Right kidney (tissue), 1 donor: ENCODE measurements at regions not wholly inside any gene's neighbourhood (a gene's known extent, or its start where the extent isn't known, plus 50 kb on each side); places are given as distances from the start of the nearest gene placed in this dataset.

Experiments
- DNase-seq: peaks from one replicate; pipeline ENCODE4 v3.0.0-alpha.2; 2016

DNA sequence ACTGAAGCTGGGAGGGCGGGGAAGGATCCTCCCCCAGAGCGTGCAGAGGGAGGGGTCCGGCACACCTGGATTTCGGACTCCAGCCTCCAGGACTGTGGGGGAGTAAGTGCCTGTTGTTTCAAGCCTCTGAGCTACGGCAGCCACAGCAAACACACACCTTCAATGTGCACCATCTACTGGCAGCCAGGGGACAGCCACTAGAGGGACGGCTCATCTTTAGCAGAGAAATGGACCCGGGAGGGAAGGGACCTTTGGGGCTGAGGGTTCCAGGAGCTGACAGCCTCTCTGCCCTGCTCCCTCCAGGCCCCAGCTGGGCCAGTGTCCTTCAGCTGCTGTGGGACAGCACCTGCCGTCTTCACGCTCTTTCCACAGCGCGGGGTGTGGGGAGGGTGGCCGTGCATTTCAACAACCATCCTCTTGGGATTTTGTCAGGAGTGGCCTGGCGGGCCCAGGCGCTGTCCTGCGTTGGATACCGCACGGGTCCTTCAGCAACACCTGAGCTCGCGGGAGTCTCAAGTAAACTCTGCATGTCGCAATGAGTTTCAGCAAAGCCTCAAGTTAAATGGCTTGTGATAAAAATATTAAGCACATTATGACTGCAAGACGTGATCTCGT is 209.2 kb upstream of the C14orf180 start:
- DNase-seq: no peak

DNA sequence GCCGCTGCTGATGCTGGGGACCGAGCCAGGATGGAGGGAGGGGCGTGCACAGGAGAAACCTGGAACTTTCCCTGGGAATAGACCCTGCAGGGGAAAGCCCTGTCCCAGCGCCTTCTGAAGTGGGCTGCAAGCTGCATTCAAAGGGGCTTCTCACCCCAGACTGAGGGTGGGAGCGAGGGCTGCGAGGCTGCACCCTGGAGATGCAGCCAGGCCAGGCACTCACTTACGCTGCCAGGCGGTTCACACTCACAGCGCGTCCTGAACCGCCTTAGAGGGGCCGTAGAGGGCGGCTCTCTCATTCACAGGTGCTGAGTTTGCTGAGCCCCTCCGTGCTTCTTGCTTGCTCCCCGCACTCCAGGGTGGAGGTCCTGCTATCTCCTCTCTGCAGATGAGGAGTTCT is 208.5 kb upstream of the C14orf180 start:
- no peak for DNase-seq

DNA sequence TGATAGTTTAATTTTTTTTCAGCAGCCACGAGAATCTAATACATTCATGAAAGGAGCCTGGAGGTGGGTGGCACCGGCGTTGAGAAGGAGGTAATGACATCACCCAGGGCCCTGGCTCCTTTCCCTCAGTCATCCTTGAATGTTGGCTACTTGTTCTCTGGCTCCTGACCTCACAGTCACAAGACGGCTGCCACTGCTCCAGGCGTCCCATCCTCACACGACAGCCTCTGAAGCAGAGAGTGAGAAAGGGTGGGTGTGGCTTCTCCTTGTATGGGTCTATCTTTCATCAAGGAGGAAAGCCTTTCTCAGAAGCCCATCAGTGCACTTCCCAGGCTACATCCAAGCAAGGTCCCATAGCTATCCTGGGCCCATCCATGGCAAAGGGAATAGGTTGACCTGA is 207.6 kb upstream of the C14orf180 start:
- DNase-seq: no peak

DNA sequence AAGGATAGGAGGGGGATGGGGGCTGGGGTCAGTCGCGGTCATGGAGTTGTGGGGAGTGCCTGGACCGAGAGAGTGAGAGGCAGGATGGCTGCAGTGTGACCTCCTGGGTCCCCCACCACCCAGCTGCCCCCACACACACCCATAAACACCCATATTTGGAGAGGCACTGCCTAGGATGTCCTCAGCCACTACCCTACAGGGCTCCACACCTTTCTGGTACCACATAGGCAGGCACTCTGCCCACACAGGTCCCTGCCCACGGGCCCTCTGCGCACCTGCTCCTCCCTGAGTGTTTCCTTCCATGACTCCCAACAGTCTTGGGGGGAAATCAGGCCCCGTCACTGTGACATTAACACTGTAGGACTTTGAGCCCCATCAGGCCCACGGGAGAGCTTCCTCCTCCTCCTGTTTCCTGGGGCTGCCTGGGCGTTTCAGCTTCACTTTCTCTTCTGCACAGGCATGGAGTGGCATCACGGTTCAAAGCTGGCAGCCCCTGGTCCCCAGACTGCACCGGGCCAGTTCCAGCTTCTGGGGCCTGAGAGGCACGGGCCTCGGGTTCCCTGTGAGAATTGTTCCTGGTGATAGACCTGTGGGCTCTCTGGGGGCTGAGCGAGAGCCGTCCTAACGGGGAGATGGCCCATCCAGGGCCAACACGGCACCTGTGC is 207.0 kb upstream of the C14orf180 start:
- DNase-seq: no peak

DNA sequence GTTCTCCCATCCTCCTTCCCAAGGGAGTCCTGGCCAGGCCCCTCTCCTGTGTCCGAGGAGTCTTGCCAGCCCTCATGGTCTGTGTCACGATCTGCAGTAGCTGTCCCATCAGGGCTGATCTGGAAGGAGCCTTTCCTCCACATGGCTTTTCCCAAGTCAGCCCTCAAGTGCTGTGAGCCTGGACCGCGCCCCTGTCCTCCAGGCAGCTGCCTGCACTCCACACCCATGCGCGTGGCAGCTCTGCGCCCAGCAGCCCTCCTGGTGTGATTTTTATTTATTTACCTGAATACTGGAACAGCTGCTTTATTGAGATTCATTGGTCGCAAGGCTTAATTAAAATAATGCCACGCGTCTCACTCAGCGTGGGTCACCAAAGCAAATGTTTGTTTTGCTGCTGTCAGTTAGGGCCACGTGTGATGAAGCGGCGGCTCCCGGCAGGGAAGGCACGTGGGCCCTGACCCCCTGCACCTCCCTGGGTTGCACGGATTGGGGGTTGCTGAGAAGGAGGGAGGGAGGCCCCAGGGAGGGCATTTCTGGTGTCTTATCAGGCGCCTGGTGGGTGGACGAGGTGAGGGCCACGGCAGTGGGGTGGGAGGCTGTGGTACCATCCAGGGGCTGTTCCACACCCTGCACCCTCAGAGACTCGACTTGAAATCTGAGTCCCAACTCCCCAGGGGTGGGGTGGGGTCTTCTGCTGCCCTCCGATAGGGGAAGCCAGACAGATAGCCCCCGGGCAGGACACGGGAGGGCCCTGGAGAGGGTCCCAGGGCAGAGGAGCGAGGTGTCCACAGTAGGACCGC is 206.3 kb upstream of the C14orf180 start:
- DNase-seq: no peak

DNA sequence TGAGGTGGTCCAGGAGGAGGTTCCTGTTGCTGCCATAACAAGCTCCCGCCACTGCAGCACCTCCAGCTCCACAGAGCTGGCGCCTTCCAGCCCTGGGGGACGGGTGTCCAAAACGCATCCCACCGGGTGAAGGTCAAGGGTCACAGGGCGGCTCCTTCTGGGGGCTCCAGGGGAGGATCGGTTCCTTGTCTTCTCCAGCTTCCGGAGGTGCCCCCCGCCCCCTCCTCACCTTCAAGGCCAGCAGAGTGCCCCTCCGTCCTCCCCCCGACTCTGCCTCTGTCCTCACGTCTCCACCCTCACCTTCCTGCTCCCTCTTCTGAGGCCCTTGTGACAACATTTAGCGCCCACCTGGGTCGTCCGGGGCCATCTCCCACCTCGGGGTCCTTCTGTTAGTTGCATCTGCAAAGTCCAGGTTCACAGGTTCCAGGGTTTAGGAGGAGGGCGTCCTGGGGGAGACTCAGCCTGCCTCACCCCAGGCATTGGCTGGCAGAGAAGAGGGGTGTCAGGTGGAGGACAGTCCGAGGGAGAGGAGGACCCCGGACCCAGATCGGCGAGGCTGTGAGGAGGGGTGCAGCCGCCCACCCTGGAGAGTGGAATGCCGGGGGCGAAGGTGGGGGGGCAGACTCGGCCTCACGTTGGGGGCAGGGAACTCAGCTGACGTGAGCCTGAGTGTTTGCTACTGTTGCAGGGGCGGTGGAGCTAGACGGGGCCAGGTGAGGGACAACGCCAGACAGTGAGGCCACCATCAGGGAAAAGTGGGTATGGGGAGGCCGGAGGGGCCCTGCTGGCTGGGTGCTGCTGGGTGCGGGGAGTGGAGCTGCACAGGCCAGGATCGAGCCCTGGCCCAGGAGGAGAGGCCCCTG is 205.5 kb upstream of the C14orf180 start:
- DNase-seq: no peak

DNA sequence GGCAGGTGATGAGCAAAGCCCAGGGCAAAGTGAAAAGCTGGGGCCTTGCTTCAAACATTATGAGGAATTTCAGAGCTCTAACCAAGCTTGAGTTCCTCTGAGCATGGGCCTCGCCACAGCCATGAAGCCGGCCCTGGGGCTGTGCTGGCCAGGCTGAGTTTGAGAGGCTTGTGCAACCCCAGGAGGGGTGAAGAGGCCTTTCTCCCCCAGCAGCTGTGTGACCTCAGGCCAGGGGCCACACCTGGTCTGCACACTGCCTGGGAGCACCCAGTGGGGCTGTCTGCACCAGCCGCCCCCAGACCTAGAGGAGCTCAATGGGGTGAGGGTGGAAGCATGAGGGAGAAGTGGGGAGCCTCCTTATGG is 204.9 kb upstream of the C14orf180 start:
- no peak for DNase-seq

DNA sequence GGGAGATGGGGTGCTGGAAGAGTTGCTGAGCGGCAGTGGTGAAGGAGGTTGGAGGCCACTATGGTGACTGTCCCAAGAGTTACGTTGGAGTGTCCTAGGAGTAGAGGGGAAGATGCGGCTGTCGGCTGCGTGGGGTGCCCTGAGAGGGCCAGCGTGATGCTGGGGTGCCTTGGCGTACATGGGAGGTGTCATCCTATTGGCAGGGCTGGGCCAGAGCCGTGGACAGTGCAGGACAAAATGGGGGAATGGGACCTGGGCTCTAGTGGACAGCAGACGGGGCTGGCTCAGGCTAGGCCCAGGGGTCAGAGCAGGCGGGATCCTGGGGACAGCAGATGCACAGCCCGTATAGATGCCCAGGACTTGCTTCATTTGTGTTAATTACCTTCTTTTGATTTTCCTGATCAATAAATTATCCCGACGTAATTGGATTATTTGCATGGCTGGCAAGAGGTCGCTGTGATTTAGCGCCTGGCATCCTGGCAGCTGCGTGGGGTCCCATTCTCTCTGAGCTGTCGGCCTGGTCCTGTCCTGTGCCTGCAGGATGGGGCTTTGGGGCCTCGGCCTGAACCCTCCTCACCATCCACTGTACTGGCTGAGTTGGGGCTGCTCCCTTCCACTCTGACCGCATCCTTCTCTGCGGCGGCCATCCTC is 203.9 kb upstream of the C14orf180 start:
- DNase-seq: no peak

DNA sequence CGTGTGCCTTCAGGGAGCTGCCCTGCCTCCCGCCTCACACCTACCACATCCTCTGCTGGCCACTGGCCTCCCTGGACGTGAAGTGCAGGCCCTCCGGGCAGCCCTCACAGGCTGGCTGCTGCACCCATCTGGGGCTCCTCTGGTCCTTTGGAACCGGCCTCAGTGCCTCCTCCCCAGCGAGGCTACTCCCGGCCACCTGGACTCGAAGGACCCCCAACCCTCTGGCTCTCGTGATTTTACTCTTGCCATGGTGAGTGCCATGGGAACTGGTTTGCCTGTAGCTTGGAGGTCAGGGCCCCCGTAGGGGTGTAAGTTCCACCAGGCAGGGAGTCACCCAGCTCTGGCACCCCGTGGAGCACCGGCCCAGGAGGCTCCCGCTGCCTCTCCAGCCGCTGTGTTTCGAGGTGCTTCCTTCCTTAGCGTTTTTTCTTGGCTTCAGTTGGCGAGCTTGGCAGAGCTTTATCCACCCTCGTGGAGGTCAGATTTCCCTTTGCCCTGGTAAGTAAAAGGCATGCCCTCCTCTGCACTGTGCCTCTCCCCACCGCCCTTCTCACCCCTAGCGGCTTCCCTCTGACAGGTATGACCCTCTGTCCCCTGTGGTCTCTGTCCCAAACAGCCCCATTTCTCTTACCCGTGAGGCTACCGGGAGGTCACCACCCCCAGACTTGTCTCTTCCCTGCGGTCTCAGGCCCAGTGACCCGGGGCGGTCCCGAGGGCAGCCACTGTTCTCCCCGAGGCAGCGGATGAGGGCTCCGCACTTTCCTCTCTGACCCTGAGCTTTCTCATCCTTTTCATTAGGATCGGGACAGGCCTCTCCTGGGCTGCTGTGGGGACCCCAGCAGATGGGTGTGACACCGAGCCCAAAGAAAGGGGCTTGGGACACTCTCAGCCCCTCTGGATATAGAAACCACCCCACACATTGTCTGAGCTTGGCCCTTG is 203.1 kb upstream of the C14orf180 start:
- no peak for DNase-seq

DNA sequence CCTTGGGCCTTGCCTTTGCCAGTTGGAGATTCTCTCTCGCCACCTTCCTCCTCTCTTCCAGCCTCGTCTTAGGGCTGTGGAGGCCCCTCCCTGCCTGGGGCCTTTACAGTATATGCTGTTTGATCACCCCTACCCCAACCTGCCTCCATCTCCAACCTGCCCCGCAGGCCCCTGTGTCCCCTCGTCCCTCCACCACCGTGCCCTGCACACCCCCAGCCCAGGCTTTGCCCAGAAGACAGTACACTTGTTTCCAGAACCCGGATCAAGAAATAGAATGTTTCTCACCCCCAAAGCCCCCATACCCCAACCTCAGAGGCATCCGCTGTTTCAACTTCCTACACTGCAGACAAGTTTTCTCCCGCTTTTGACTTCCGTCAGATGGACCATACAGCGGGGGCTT is 202.3 kb upstream of the C14orf180 start:
- no peak for DNase-seq

DNA sequence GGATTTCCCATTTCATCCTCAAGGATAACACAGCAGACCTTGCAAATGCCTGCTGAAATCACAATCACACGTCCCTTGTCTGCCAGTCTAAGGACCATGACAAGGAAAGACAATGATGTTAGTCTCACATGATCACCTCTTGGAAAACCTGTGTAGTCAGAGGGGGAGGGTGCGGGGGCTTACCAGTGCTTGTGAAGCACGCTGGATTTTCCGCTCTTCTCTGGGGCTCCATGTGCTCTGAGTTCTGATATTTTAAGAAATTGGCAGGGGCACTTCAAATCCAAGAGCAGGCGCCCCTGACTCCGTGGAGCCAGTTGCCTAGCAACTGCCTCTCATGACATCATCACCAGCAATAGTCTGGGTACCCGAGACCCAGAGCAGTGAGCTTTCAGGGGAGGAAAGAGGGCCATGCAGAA is 200.9 kb upstream of the C14orf180 start:
- DNase-seq: no peak

DNA sequence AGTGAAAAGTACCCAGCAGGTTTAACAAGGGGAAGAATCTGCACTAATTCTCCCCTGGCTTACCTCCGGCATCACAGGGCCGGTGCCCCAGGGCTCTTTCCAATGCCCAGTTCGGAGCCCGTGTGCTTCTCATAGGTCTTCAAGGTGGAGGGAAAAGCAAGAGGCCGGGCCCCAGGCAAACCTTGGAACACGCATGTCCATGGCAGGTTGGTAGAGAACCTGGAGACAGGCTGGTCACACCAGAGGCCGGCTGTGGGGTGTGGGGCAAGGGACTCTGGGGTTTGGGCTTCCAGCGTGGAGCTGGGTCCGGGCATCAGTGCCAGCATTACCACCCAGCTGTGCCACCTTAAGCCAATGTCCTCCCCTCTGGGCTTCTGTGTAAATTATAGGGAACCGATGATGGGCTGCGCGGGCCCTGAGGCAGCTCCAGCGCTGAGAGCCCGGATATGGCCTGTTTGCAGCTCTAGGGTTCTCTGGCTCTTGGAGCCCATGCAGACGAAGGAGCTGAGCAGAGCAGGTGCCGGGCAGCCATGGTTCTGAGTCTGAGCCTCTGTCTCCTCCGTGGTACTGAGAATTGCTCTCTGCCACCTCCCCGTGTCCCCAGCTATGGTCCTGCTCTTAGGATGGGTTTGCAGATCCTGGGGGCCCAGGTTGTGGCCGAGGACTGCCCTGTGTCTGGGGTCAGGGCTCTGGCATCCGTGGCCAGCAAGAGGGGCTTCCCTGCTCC is 197.0 kb upstream of the C14orf180 start:
- no peak for DNase-seq

DNA sequence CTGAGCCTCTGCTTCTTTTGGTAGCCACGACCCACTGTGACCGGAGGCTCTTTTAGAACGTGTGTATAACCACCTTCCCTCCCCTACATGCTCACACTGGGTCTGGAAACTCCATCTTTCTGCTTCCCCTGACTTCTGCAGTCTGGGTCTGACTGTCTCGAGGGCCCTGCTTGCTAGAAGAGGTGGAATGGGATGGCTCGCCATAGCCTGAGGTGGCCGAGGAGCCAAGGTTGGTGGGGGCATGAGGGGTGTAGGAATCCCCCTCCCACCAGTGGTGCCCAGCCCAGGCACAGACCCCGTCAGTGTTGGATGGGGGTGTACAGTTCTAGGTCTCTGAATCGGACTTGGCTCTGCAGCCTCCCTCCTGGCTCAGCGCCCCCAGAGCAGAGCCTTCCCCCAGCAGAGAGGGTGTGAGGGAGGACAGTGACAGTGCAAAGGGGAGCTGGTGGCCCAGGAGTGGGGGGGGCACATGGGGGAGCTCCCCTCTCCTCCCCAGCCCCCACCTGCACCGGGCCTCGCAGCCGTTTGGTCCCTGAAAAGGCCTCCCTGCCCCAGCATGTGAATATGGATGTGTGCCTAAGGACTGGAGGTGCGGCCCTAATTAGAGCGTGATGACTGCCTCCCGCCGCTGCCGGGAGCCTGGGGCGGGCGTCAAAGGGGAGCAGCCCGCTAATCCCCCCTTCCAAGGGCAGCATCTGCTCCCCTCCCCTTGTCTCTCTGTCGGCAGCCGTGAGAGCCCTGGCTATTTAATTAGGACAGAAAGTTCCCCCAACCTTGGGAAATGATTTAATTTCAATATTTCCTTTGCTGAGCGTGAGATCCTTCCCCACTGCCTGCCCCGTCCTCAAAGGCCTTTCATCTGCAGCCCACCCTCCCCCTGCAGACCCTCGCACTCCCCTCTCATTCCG is 196.2 kb upstream of the C14orf180 start:
- DNase-seq: no peak

DNA sequence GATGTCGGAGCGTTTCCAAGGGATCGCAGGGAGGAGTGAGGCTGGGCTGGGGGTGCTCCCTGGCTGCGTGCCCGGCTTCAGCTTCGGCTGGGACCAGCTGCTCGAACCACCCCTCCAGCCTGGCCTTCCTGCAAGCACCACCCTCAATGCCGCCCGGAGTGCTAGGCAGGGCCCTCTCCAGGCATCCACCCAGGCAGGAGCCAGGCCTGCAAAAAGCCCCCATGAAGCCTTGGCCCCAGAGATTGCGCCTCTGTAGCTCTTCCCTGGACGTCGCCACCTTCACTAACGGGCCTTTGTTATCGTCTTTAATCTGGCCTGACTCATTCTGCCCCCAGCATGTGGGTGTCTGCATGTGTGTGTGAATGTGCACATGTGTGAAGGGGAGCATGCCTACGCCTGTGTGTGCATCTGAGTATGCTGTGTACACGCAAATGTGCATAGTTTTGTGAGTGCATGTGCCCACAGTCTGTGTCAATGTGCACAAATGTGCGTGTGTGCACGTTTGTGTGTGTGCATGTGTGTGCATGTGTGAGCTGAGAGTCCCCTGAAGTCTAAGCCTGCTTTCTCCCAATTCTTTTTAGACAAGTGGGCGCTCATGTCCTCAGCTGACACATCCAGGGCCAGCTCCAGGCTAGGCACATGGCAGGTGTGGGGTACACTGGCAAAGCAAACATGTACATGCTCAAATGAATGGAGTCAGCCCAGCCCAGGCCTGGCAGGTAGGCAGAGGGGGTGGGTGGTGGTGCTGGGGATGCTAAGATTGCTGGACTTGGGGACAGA is 195.4 kb upstream of the C14orf180 start:
- DNase-seq: no peak

DNA sequence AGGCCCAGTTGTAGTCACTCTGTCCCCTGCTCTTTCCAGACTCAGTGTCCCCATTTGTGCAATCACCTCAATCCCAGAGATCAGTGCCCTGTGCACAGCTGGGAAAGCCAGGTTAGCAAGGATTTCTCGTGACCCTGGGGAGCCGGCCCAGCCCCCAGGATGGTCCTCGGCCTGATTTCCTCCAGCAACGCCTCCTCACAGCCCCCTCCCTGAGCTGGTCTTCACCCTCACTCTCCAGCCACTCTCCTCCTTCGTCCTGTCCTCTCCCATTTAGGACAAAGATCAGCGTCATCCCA is 194.8 kb upstream of the C14orf180 start:
- no peak for DNase-seq

DNA sequence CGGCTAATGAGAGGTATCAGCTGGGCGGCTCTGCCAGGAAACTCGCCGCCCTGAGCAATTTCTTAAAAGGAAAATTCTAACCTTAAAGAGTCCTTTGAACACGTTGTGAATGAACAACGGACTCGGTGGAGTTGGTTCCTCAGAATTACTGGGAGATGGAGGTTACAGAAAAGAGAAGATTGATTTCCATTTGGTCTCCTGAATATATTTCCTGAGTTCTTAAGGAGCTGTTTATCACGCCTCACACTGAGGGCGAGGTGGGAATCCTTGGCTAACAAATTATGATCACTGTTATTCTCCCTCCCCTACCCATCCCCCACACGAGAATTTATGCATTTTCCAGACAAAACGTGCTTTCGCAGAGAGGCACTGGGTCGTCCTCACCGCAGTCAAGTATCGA is 194.5 kb upstream of the C14orf180 start:
- DNase-seq: no peak

DNA sequence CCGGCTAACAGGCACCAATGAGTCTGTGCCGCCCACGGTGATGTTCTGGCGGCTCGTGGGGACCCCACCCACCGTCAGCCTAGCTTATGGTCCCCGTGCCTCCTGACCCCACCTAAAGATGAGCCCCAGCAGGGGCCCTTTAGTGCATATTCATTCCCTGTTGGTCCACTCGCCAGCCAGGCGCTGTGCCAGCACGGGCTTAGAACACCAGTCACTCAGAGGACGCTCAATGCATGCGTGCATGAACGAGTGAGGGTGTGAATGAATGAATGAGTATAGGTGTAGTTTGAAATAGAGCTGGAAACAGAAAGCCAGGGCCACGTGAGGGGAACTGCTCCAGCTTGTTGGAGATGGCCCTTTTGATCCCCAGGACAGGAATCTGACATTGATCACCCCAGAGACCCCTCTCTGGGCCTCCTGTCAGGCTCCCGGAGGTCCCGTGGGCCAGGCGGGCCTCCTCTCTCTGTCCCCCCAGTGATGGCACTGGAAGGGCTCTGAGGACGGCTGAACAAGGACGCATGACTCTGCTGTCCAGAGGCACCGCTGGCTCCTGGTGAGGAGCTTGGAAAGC is 193.9 kb upstream of the C14orf180 start:
- no peak for DNase-seq

DNA sequence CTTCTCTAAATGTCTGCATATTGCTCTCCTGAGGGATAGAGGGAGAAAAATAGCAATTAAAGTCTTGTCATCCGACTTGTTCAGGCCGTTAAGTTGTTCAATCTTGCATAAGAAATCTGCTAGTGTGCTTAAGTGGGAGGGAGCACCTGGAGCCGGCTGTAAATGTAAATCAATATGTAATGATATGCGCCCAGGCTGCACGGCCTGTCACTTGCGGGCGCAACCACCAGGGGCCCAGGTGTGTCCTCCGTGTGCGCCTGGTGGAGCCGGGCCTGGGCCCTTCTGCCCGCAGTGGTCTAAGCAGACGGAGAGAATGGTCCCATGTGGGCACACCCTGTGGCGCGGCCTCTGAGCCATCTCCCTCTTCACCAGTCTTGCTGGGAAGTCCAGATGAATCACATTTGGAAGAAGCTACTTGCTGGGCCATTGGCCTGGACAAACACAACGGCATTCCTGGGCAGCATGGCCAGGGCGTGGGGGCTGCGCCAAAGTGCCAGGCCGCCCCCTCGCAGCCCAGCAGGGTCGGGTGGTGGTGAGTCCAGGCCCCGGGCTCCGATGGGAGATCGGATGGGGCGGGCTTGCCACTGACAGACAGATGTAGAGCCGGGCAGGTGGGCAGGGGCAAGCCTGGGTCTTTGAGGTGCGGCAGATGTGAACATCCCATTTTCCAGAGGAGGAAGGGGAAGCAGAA is 193.3 kb upstream of the C14orf180 start:
- no peak for DNase-seq
